ENCODE measurements at regions not wholly inside any gene's neighbourhood (a gene's known extent, or its start where the extent isn't known, plus 50 kb on each side); places are given as distances from the start of the nearest gene placed in this dataset.
"Not testable (repeated sequence)": the region's sequence is repeated elsewhere in the genome, so short reads cannot be mapped to it uniquely, and the experiment has no call there.

- H3K27ac ChIP-seq (ENCODE audit: low read depth, low read length); H3K36me3 ChIP-seq (ENCODE audit: control insufficient read depth in 3 of 3, insufficient read depth in 3 of 3, low read length in 3 of 3): not testable (repeated sequence)
These were observed 57.7 kb upstream of the RGS1 start for GRCh38 chr1:192517716-192518355.

DNA sequence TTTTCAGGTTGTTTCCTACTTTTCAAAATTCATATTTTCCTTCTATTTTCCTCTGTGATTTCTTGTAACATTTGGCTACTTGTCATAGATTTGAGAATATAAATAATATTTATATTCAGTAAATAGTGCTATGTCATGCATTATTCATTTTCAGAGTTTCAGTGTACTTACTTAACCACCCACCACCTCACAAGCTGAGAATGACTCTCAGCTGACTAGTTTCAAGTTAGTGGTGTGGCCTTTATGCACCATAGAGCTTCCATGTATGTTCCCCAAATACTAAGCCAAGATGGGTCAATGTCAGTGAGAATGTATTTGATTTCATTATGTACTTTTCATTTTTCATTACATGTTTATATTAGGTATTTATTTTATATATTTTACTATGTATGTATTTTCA lies 56.9 kb upstream of the RGS1 start:
- H3K4me1 ChIP-seq (ENCODE audit: control insufficient read depth in 3 of 3, insufficient read depth in 3 of 3, low read length in 3 of 3): no peaks in the 10 kb centered on the region
- H3K4me3 ChIP-seq (ENCODE audit: low read length in 3 of 3): no peak overlapping the region
- no peaks in the 10 kb centered on the region for H3K27me3 ChIP-seq (ENCODE audit: control insufficient read depth in 3 of 3, insufficient read depth in 3 of 3, low read length in 3 of 3)
- no peak overlapping the region for H3K9ac ChIP-seq (ENCODE audit: low read depth in 1 of 3, low read length in 3 of 3)
- no peaks in the 10 kb centered on the region for H3K9me3 ChIP-seq (ENCODE audit: control insufficient read depth in 3 of 3, low read length in 3 of 3)
- H3K36me3 ChIP-seq (ENCODE audit: control insufficient read depth in 3 of 3, insufficient read depth in 3 of 3, low read length in 3 of 3): no peaks in the 10 kb centered on the region
- no peak overlapping the region for H3K27ac ChIP-seq (ENCODE audit: low read depth, low read length)

More at GRCh38 chr1:192517716-192518355, 57.7 kb upstream of the RGS1 start:
- H3K4me3 ChIP-seq (ENCODE audit: low read length in 3 of 3); H3K27me3 ChIP-seq (ENCODE audit: control insufficient read depth in 3 of 3, insufficient read depth in 3 of 3, low read length in 3 of 3); H3K9me3 ChIP-seq (ENCODE audit: control insufficient read depth in 3 of 3, low read length in 3 of 3); H3K9ac ChIP-seq (ENCODE audit: low read depth in 1 of 3, low read length in 3 of 3); H3K4me1 ChIP-seq (ENCODE audit: control insufficient read depth in 3 of 3, insufficient read depth in 3 of 3, low read length in 3 of 3): not testable (repeated sequence)

GRCh38 chr1:192521734-192522133 lies 53.8 kb upstream of the RGS1 start:
- H3K27me3 ChIP-seq (ENCODE audit: control insufficient read depth in 3 of 3, insufficient read depth in 3 of 3, low read length in 3 of 3): no peaks in the 10 kb centered on the region
- H3K4me3 ChIP-seq (ENCODE audit: low read length in 3 of 3): no peak overlapping the region
- no peak overlapping the region for H3K27ac ChIP-seq (ENCODE audit: low read depth, low read length)
- H3K9ac ChIP-seq (ENCODE audit: low read depth in 1 of 3, low read length in 3 of 3): no peak overlapping the region
- H3K36me3 ChIP-seq (ENCODE audit: control insufficient read depth in 3 of 3, insufficient read depth in 3 of 3, low read length in 3 of 3): no peaks in the 10 kb centered on the region
- H3K9me3 ChIP-seq (ENCODE audit: control insufficient read depth in 3 of 3, low read length in 3 of 3): no peaks in the 10 kb centered on the region
- H3K4me1 ChIP-seq (ENCODE audit: control insufficient read depth in 3 of 3, insufficient read depth in 3 of 3, low read length in 3 of 3): no peaks in the 10 kb centered on the region

- Histone ChIP-seq H3K9me3 (ENCODE audit: control insufficient read depth in 3 of 3, low read length in 3 of 3) (no peaks in the 10 kb centered on the region), H3K36me3 (ENCODE audit: control insufficient read depth in 3 of 3, insufficient read depth in 3 of 3, low read length in 3 of 3) (no peaks in the 10 kb centered on the region), H3K4me1 (ENCODE audit: control insufficient read depth in 3 of 3, insufficient read depth in 3 of 3, low read length in 3 of 3) (no peaks in the 10 kb centered on the region), H3K27me3 (ENCODE audit: control insufficient read depth in 3 of 3, insufficient read depth in 3 of 3, low read length in 3 of 3) (no peaks in the 10 kb centered on the region), H3K9ac (ENCODE audit: low read depth in 1 of 3, low read length in 3 of 3) (no peak overlapping the region), H3K4me3 (ENCODE audit: low read length in 3 of 3) (no peak overlapping the region), H3K27ac (ENCODE audit: low read depth, low read length) (no peak overlapping the region)
These were observed 52.9 kb upstream of the RGS1 start for GRCh38 chr1:192522673-192523072.

DNA sequence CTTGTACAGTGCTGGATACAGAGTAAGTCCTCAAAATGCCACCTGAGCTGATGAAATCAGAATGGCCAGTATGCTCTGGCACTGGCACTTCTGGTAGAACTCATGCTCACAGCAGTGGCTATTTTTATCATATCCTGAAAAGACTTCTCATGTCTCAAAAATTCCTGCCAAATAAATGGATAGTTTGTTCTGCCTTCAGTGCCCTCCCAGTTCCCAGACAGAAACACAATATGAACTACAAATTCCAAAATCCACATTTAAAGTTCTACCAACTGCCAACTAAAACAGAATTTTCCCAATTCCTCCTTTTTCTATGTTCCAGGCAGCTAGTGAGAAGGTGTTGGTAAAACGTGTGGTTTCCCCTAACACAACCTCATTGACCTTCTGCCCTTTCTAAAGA lies 51.4 kb upstream of the RGS1 start:
- H3K27me3 ChIP-seq (ENCODE audit: control insufficient read depth in 3 of 3, insufficient read depth in 3 of 3, low read length in 3 of 3): no peaks in the 10 kb centered on the region
- no peak overlapping the region for H3K9ac ChIP-seq (ENCODE audit: low read depth in 1 of 3, low read length in 3 of 3)
- no peak overlapping the region for H3K4me3 ChIP-seq (ENCODE audit: low read length in 3 of 3)
- no peaks in the 10 kb centered on the region for H3K4me1 ChIP-seq (ENCODE audit: control insufficient read depth in 3 of 3, insufficient read depth in 3 of 3, low read length in 3 of 3)
- no peaks in the 10 kb centered on the region for H3K36me3 ChIP-seq (ENCODE audit: control insufficient read depth in 3 of 3, insufficient read depth in 3 of 3, low read length in 3 of 3)
- H3K9me3 ChIP-seq (ENCODE audit: control insufficient read depth in 3 of 3, low read length in 3 of 3): no peaks in the 10 kb centered on the region
- no peak overlapping the region for H3K27ac ChIP-seq (ENCODE audit: low read depth, low read length)
